ENCODE measurements at regions not wholly inside any gene's neighbourhood (a gene's known extent, or its start where the extent isn't known, plus 50 kb on each side); places are given as distances from the start of the nearest gene placed in this dataset.

DNA sequence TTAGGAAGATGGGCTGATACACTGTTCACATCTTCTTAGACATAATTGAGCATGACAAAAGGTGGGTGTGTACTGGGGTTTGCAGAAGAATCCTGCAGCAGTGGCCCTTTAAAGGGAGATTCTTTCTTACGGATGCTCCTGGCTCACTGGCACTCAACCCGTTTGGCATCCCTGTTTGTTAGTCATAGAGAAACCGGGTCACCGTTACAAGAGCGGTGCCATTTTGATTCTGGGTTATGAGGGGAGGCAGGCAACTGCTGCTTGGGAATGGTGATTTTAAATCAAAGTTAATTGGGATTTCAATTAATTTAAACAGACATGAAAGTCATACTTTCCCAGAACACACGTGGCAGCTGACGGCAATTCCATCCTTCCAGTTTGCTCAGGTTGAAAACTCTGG lies 245.8 kb downstream of the AACS start:
- H3K4me3 ChIP-seq (ENCODE audit: low read depth, low read length) = no peak overlapping the region
- no peak for DNase-seq (ENCODE audit: low read depth)
- TF ChIP-seq MYC (IDR thresholded peaks at IDR 0.05; ENCODE audit: low read depth, low read length) = no peak
- TF ChIP-seq POLR2A (IDR thresholded peaks at IDR 0.05; ENCODE audit: extremely low read depth, insufficient read length) = no peak

DNA sequence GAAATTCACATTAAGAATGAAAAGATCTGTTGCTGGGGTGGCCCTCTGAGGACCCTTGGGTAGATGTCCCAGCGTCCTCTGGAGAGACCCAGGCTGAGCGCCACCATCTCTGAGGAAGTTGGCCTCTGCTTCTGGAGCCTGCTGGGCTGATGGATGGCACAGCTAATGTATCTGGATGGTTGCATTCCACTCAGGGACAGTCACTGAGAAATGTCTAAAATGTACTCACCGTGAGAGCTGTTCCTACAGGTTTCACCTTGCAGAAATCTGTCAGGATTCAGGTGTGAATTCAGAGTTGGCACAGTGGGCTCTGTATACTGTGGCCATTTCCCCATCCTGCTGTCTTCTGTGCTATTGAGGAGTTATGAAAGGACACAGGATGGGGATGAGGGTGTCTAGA lies 247.2 kb downstream of the AACS start:
- H3K4me3 ChIP-seq (ENCODE audit: low read depth, low read length) = no peak overlapping the region
- DNase-seq (ENCODE audit: low read depth) = no peak
- TF ChIP-seq, protein P1, sequence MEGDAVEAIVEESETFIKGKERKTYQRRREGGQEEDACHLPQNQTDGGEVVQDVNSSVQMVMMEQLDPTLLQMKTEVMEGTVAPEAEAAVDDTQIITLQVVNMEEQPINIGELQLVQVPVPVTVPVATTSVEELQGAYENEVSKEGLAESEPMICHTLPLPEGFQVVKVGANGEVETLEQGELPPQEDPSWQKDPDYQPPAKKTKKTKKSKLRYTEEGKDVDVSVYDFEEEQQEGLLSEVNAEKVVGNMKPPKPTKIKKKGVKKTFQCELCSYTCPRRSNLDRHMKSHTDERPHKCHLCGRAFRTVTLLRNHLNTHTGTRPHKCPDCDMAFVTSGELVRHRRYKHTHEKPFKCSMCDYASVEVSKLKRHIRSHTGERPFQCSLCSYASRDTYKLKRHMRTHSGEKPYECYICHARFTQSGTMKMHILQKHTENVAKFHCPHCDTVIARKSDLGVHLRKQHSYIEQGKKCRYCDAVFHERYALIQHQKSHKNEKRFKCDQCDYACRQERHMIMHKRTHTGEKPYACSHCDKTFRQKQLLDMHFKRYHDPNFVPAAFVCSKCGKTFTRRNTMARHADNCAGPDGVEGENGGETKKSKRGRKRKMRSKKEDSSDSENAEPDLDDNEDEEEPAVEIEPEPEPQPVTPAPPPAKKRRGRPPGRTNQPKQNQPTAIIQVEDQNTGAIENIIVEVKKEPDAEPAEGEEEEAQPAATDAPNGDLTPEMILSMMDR (IDR thresholded peaks at IDR 0.05; ENCODE audit: low read depth, low read length) = no peak
- no peak for TF ChIP-seq MYC (IDR thresholded peaks at IDR 0.05; ENCODE audit: low read depth, low read length)

DNA sequence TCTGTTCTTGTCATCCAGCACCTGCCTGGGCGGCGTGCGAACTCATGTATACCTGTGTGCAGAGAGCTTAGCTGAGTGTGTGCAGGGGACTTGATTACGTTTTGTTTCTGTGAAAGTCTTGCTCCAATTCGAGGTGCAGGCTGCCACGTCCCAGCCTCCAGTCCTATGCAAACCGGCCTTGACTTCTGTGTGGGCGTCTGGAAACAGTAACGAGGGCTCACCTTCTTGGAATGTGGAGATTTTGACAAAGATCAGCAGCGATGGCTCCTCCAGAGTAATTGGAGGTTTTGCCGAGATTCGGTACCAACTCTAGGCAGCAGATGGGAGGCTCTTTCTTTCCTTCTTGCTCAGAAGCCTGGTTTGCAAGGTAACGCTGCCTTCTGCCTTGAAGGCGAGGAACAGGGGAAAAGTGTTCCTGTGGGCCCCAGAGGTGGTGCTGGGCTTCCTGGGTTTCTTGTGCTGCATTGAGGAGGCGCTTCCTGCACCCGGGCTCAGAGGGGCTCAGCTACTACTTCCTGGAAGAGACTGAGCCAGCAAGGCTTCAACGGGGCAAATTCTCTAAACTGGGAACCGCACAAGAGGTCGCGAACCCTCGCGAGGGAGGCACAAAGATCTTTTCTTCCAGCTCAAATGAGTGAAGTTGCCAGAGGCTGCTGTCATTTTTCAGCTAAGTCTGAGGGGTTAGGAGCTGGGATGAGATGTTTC lies 249.0 kb downstream of the AACS start:
- TF ChIP-seq MYC (IDR thresholded peaks at IDR 0.05; ENCODE audit: low read depth, low read length) = no peak
- H3K4me3 ChIP-seq (ENCODE audit: low read depth, low read length) = no peak overlapping the region
- DNase-seq (ENCODE audit: low read depth) = no peak

DNA sequence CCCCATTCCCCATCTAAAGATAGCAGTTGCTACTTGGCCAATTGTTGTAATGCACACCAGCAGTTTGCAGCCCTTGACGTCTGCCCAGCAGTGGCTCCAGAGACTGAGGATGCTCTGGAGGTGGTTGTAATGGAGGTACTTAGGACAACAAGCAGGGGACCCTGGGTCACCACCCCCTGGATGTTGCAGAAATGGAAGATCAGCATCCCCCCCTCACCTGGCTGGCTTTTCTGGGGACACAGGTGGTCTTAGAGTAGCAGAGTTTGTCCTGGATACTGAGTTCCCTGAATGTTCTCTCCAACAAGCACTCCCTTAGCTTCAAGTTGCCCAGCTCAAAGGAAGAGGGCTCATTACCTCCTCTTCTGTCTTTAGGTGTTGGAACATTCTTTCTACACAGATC lies 250.5 kb downstream of the AACS start:
- no peak overlapping the region for H3K4me3 ChIP-seq (ENCODE audit: low read depth, low read length)
- TF ChIP-seq MYC (IDR thresholded peaks at IDR 0.05; ENCODE audit: low read depth, low read length) = no peak
- no peak for TF ChIP-seq POLR2A (IDR thresholded peaks at IDR 0.05; ENCODE audit: extremely low read depth, insufficient read length)
- TF ChIP-seq, protein P1 (IDR thresholded peaks at IDR 0.05; ENCODE audit: low read depth, low read length) = no peak
- TF ChIP-seq, protein P2, sequence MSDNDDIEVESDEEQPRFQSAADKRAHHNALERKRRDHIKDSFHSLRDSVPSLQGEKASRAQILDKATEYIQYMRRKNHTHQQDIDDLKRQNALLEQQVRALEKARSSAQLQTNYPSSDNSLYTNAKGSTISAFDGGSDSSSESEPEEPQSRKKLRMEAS (IDR thresholded peaks at IDR 0.05; ENCODE audit: low read depth, low read length) = no peak
- no peak for DNase-seq (ENCODE audit: low read depth)

DNA sequence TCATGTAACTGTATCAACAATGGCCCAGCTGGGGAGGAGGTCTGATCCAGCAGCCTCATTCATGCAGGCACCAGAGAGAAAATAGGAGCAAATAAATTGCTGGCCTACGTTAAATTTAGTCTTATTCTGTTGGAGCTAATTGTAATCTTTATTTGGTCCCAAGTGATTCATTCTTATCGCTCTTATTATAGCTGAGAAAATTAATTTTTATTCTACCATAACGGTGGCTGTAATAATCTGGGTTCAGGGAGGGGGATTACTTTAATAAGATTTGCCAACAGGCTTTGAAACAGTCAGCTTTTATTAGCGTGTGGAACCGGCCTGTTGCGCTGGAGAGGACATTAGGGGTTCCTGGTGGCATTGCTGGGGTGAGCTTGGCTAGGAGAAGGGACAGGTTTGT lies 254.9 kb downstream of the AACS start:
- no peak for DNase-seq (ENCODE audit: low read depth)
- no peak overlapping the region for H3K4me3 ChIP-seq (ENCODE audit: low read depth, low read length)
- TF ChIP-seq, protein P2 (IDR thresholded peaks at IDR 0.05; ENCODE audit: low read depth, low read length) = no peak
- TF ChIP-seq, protein P1 (IDR thresholded peaks at IDR 0.05; ENCODE audit: low read depth, low read length) = no peak
- no peak for TF ChIP-seq POLR2A (IDR thresholded peaks at IDR 0.05; ENCODE audit: extremely low read depth, insufficient read length)
- TF ChIP-seq MYC (IDR thresholded peaks at IDR 0.05; ENCODE audit: low read depth, low read length) = no peak

DNA sequence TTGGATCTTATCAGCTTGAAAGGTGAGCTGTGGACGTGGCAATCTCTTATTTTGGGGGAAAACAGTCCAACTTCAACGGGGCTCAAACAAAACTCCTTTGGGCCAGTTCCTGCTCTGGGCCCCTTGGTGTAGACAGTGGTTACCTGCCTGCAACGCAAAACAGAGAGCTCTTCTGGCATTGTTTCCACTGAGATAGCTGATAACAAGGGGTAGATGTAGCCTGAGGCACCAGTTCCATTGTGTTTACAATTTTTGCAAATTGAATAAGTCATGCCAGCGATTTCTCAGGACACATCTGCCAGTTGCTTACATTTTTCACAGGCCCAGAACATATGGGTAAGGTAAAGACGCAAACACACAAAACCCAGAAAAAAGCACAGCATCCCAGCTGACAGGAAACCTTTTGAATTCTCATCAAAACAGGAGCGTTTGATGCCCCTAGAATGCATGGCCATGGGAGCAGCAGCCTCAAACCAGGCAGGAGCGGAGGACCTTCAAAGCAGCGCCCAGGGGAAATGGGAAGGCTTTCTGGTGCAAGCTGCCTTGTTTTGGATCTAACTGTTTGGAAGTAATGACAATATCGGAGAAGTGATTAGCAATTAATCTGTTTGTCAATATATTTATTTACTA lies 259.7 kb downstream of the AACS start:
- TF ChIP-seq, protein P2 (IDR thresholded peaks at IDR 0.05; ENCODE audit: low read depth, low read length) = no peak
- TF ChIP-seq MYC (IDR thresholded peaks at IDR 0.05; ENCODE audit: low read depth, low read length) (no peak), POLR2A (IDR thresholded peaks at IDR 0.05; ENCODE audit: extremely low read depth, insufficient read length) (no peak)
- TF ChIP-seq, protein P1 (IDR thresholded peaks at IDR 0.05; ENCODE audit: low read depth, low read length) = no peak
- H3K4me3 ChIP-seq (ENCODE audit: low read depth, low read length) = no peak overlapping the region
- no peak for DNase-seq (ENCODE audit: low read depth)
